ENCODE measurements at regions not wholly inside any gene's neighbourhood (a gene's known extent, or its start where the extent isn't known, plus 50 kb on each side); places are given as distances from the start of the nearest gene placed in this dataset.

GRCh38 chr20:4074877-4075455 is 59.6 kb upstream of the RNF24 start:
- 73 to 85% (median 83%) methylated on average over 7 of the region's 7 CpGs for WGBS, 4 donors
- H3K9me3 ChIP-seq (replicated peaks in 1 of 3) = no peaks in the 10 kb centered on the region
- H3K27ac ChIP-seq = no peak overlapping the region
- DNase-seq = peak in 2 of 7 donors; percentile 11 to 24
- intact Hi-C loops (cut with DNase I) = loop anchor here (5.0 kb wide), 2 partner anchors 58 to 188 kb away; partner anchors contain the start of genes PANK2 (in 1 of the 2) and RNF24 (in 1 of the 2)
- TF ChIP-seq CTCF (IDR thresholded peaks at IDR 0.05) (no peak), POLR2A (IDR thresholded peaks at IDR 0.05) (no peak)
- H3K36me3 ChIP-seq (replicated peaks in 1 of 2) = no peaks in the 10 kb centered on the region
- H3K4me1 ChIP-seq (replicated peaks in 1 of 2) = peaks cover 0 to 8% of the 10 kb centered on the region in 2 donors
- no peaks in the 10 kb centered on the region for H3K27me3 ChIP-seq
- no peak overlapping the region for H3K4me3 ChIP-seq

- no peak overlapping the region for H3K4me3 ChIP-seq
- WGBS, 4 donors = 78 to 86% (median 81%) methylated on average over 6 of the region's 6 CpGs
Measured at GRCh38 chr20:4073852-4074741, 58.7 kb upstream of the RNF24 start.

GRCh38 chr20:4071178-4071693 is 55.9 kb upstream of the RNF24 start:
- Histone ChIP-seq H3K27ac (no peak overlapping the region), H3K9me3 (replicated peaks in 1 of 3) (no peaks in the 10 kb centered on the region), H3K36me3 (replicated peaks in 1 of 2) (no peaks in the 10 kb centered on the region), H3K4me3 (no peak overlapping the region), H3K4me1 (replicated peaks in 1 of 2) (peaks cover 0 to under 1% of the 10 kb centered on the region in 2 donors), H3K27me3 (no peaks in the 10 kb centered on the region)
- intact Hi-C loops (cut with DNase I) = loop anchor here (5.0 kb wide), 2 partner anchors 54 to 184 kb away; partner anchors contain the start of genes PANK2 (in 1 of the 2) and RNF24 (in 1 of the 2)
- WGBS, 4 donors = 71 to 83% (median 78%) methylated on average over 5 of the region's 5 CpGs
- DNase-seq = peak in 1 of 7 donors; percentile 11
- TF ChIP-seq CTCF (IDR thresholded peaks at IDR 0.05) (no peak), POLR2A (IDR thresholded peaks at IDR 0.05) (no peak)

More at GRCh38 chr20:4073852-4074741, 58.7 kb upstream of the RNF24 start:
- DNase-seq = peak in 2 of 7 donors; percentile 12 to 46
- Histone ChIP-seq H3K9me3 (replicated peaks in 1 of 3) (no peaks in the 10 kb centered on the region), H3K27ac (no peak overlapping the region), H3K4me1 (replicated peaks in 1 of 2) (peaks cover 0 to 8% of the 10 kb centered on the region in 2 donors), H3K36me3 (replicated peaks in 1 of 2) (no peaks in the 10 kb centered on the region), H3K27me3 (no peaks in the 10 kb centered on the region)
- no peak for TF ChIP-seq CTCF (IDR thresholded peaks at IDR 0.05)
- no peak for TF ChIP-seq POLR2A (IDR thresholded peaks at IDR 0.05)
- intact Hi-C loops (cut with DNase I) = loop anchor here (5.0 kb wide), 2 partner anchors 57 to 187 kb away; partner anchors contain the start of genes PANK2 (in 1 of the 2) and RNF24 (in 1 of the 2)
